ENCODE measurements at regions not wholly inside any gene's neighbourhood (a gene's known extent, or its start where the extent isn't known, plus 50 kb on each side); places are given as distances from the start of the nearest gene placed in this dataset.

DNA sequence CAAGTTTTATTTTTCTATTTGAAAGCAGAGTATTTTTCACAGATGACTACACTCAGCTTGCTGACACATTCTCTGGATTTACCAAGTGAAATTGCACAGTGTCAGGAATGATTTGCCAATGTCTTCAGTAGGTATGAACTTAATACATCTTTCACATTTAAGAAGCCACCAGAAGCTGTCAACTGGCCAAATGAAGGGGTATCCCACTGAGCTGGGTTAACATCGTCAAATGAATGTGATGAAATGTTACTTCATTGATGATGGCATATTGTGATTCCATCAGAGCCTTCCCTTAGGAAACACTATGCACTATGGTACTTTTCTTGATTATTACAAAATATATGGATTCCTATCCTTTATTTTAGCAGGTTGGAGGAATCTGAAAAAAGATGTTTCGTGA is 592.3 kb downstream of the FGF9 start:
- in situ Hi-C loops (cut with MboI; ENCODE audit: low sequenced_read_pairs), result no loop called here

DNA sequence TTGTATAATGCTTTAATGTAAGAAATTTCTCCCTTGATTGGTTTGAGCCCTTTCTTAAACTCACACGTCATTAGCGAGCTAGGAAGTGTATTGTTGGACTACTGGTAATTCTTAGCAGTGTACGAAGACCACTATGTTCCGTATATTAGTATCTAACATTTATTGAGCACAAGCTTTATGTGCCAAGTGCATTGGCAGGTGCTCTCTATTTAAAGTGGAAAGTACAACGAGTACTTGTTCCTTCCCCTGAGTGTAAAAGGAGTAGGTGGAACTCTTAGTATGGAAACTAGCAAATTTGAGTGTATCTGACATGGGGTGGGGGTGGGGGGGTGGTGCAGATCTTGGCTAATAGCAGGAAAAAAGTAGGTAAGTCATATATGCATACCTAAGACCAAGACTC is 594.7 kb downstream of the FGF9 start:
- in situ Hi-C loops (cut with MboI; ENCODE audit: low sequenced_read_pairs), result no loop called here

DNA sequence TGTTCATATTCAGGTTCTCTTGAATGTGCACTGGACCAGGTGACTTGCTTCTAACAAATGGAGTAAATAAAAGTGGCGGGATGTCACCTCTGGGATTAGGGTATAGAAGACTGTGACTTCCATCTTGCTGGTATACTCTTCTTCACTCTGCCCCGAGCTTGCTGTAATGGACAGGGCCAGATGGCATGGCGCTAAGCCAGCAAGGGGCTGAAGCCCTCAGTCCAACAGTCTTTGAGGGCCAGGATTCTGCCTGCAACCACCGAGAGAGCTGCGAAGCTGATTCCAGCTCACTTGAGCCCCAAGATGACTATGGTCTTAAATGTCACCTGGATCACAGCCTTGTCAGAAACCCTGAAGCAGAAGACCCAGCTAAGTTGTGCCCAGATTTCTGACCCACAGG is 600.0 kb downstream of the FGF9 start:
- in situ Hi-C loops (cut with MboI; ENCODE audit: low sequenced_read_pairs), result no loop called here

DNA sequence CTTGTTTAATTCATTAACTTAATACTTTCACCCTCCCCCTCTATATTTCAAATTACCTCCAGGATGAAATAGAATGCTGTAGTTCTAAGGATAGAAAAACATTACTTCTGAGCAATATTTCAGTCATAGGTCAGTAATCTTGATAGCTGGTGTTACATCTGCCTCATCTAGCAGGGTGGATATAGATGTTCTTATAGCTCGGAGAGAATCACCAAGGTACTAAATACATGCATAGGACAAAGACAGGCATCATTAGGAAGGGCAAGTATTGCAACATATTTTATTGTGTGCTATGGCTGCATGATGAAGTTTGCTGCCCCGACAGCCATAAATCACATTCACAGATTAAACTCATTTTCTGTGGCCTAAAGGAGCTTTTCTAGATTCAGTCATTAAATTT is 601.0 kb downstream of the FGF9 start:
- in situ Hi-C loops (cut with MboI; ENCODE audit: low sequenced_read_pairs), result no loop called here

DNA sequence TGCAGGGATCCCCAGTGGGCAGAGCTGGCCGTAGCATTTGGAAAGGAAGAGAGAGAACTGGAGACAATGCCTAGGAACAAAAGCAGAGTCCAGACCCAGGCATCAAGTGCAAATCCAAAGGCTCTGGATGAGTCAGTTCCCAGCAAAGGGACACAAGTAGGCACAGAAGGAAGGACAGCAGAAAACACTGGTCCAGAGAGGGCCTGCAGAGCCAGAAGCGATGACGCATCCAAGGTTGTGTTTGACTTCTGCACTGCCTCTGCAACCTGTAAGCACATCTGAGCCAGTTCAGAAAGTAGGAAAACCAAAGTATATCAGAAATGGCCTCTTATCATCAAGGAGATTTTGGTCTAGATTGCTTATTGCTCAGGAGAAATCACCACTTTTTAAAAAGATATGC is 604.5 kb downstream of the FGF9 start:
- in situ Hi-C loops (cut with MboI; ENCODE audit: low sequenced_read_pairs), result no loop called here

DNA sequence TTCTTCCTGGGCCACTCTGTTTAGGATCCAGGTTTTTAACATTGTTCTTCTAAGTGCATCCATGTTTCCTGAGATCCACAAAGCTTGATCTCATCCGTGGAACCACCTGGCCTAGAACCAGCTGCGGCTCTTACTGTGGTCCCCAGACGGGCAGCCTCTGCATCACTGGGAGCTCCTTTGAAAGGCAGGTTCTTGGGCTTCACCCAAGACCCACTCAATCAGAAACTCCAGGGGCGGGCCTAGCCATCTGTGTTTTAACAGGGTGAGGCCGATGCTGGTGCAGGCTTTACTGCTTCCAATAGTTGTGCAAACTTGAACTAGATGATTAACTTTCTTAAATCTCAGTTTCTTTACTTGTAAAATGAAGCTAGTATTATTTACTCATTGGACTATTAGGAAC is 605.7 kb downstream of the FGF9 start:
- in situ Hi-C loops (cut with MboI; ENCODE audit: low sequenced_read_pairs), result no loop called here

DNA sequence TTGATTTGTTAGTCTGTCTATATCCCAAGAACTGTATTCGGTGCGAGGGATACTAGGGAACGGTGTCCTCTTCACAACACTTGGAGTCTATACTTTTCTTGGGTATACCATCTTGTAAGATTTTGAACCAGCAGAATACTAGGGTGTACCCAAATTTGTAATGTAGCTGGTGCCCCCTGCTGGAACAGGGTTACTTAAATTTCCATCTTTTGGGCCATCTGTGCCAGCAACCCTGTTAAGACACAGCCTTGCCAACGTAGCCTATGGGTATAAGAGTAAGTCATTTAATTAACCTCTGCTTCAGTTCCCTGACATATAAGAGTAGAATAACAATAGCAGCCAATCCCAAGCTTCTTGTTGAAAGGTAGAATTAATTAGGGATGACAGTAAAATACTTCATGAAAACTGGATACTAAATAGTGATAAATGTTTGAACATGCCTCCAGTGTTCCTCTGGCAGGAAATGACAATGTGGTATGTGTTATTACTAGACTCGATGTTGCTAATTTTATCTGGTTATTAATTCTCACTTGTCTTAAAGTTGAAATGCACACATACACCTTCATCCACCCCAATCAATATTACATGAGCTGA is 607.6 kb downstream of the FGF9 start:
- in situ Hi-C loops (cut with MboI; ENCODE audit: low sequenced_read_pairs), result no loop called here

DNA sequence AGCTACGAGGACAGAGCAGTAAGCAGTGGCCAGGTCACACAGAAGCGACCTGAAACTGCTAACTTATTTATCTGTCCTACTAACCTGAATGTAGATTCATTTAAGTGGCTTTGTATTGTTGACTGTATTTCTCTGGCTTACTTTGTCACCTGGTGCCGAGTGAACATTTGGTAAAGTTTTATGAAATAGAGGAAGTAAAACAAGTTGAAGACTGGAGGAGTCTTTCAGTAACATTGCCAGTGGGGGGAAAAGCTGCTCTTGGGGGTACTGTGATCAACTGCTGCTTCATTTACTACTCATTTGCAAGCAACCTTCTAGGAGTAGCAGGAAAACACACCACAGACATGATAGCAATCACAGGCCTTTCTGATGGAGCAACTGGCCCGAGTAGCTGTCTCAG is 615.0 kb downstream of the FGF9 start:
- in situ Hi-C loops (cut with MboI; ENCODE audit: low sequenced_read_pairs), result no loop called here

DNA sequence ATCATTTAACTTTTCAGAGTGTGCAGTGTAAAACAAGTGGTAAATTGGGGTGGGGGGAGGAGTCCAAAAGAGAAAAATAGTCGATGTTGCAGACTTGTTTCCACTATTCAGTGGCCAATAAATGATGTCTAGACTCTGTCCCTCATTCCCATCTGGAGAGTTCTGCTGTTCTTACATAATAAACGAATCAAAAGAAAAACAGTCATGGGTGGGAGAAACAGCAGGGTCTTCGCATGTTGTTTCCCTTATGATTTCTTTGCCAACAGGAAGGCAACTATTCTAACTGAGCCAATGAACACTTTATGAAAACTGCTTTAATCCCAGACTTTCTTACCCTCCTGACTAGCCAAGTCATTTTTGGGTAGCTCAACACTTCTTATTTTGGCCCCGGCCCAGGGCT is 615.5 kb downstream of the FGF9 start:
- in situ Hi-C loops (cut with MboI; ENCODE audit: low sequenced_read_pairs), result no loop called here

DNA sequence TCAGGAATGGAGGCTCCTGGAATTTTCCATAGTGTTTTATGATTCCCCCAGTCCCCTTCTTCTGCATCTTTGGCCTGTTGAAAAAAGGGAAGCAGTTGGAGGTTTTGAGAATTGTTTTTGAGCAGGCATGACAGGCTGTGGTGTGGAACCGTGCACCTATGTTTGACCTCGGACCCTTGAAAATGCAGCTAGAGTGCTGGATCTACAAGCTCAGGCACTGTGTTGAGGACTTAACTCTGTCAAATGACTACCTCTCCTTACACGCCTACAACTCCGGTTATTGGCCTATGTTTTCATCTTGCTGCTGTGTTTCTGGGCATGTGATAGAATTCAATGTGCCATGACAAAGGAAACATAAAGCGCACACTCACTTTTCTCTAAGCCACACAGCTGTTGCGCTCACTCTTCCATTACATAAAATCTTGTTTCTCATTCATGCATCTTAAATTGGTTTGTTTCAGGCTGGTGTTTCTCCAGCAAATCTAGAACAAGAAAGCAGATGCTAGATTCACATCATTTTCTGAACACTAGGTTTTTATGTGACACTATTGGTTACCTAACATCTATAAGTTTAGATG is 616.6 kb downstream of the FGF9 start:
- in situ Hi-C loops (cut with MboI; ENCODE audit: low sequenced_read_pairs), result no loop called here

DNA sequence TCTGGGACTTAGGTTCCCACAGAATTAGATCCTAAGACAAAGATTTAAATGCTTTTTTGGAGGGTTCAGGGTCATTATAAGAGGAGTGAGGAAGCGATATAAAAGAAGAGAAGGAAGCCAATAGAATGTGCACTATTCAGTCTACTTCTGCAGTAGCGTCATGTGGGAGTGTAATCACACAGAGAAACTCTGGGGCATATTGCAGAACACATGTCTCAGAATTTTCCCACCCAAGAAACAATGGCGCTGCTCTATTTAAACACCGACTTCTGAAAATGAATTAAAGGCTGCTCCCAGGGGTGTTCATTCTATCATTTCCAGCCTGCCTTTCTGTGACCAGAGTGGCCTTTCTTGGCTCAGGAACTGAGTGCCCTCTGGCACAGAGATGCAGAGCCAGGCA is 617.6 kb downstream of the FGF9 start:
- in situ Hi-C loops (cut with MboI; ENCODE audit: low sequenced_read_pairs), result no loop called here

DNA sequence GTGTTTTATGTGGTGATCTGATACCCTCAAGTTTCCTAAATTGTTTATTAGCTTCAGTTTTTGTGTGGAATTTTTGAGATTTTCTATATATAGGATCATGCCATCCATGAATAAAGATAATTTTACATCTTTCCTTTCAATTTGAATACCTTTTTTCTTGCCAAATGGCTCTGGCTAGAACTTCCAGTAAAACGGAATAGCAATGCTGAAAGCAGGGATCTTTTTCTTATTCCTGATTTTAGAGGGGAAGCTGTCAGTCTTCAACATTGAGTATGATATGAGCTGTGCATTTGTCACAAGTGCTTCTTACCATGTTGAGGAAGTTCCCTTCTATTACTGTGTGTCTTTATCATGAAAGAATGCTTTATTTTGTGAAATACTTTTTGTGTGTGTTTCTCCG is 618.8 kb downstream of the FGF9 start:
- in situ Hi-C loops (cut with MboI; ENCODE audit: low sequenced_read_pairs), result no loop called here

DNA sequence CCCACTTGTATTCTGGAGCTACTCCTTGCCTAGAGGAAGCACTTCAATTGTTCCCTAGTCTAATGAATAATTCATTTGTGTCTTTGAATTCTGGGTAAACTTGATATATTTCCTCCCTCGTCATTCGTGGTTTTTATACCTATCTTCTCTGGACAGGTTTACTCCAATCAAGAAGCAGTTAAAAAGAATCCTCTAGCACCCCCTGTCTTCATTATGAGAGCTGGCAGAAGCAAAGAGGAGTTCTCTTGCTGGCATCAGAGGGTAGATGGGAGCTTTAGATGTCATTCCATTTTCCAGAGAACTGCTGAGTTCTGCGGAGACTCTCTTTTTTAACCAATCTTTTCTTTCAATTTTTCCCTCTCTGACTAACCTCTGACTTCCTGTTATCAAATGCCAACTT is 627.7 kb downstream of the FGF9 start:
- in situ Hi-C loops (cut with MboI; ENCODE audit: low sequenced_read_pairs), result no loop called here

DNA sequence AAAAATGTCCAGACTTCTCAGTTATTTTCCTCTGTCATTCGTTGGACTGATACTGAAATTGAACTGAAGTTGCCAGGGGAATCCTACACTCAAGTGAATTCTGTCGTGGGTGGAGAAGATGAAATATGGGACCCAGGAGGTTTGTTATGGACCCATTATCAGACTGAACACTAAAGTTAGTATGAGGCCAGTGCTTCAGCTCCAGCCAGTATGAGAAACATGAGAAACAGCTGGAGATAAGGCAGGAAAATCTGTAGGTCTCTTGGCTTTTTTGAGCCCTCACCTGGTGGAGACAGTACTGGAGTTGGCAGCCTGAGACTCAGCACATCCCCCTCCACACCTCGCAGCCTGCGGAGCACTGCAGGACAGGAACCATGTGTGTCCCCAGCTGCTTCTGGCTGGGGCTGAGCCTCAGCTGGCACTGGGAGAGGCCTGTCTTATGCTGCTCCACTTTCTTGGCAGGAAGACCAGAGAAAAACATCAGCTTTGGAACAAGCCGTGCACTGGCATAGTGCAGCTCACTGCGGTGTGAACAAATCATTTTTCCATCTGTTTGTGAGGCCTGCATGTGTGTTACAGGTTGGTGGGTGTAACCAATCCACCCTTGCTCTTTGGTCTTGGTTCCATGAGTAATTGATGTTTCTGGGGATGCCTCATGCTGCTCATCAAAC is 641.0 kb downstream of the FGF9 start:
- in situ Hi-C loops (cut with MboI; ENCODE audit: low sequenced_read_pairs), result no loop called here

DNA sequence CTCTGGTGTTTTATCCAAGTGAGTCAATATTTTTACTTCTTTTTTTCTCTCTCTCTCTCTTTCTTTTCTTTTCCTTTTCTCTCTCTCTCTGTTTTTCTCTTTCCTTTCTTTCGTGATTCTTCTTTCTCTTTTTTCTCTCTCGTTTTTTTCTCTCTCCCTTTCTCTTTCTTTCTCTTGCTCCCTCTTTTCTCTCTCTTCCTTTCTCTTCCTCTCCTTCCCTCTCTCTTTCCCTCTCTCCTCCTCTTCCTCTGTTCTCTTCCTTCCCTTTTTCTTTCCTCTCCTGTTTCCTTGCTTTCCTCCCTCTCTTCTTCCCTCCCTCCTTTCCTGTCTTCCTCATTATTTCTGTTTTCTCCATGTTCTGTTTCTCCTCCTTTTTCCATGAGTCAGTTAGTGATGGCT is 641.5 kb downstream of the FGF9 start:
- in situ Hi-C loops (cut with MboI; ENCODE audit: low sequenced_read_pairs), result no loop called here

DNA sequence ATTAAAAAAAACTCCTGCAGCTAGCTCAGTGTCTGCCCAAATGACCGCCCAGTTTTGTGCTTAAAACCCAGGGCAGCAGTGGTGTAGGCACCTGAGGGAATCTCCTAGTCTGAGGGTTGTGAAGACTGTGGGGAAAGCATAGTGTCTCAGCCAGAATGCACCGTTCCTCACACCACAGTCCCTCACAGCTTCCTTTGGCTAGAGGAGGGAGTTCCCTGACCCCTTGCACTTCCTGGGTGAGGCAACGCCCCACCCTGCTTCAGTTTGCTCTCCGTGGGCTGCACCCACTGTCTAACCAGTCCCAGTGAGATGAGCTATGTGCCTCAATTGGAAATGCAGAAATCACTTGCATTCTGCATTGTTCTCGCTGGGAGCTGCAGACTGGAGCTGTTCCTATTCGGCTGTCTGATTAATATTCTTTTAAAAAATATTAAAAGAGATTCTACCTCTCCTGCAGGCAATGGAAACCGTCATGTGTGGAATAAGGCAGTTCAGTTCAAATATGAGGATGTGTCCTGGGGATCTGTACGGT is 645.7 kb downstream of the FGF9 start:
- in situ Hi-C loops (cut with MboI; ENCODE audit: low sequenced_read_pairs), result no loop called here

DNA sequence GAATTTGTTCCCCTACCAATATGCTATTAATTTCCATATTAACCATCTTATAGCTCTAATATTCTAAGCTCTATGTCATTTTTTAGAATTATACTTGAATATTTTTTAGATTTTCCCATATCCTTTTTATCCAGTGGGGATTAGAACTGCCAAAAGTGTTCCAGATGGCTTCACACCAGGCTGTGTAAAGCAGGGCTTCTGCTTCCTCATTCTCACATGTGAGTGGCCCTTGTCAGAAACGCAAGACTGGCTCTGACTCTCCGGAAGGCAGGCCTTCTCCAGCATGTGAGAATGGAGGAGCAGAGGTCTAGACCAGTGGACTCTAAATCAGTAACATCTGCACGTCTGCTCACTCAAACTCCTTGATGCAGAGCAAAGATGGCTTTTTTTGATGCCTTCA is 650.1 kb downstream of the FGF9 start:
- in situ Hi-C loops (cut with MboI; ENCODE audit: low sequenced_read_pairs), result no loop called here

DNA sequence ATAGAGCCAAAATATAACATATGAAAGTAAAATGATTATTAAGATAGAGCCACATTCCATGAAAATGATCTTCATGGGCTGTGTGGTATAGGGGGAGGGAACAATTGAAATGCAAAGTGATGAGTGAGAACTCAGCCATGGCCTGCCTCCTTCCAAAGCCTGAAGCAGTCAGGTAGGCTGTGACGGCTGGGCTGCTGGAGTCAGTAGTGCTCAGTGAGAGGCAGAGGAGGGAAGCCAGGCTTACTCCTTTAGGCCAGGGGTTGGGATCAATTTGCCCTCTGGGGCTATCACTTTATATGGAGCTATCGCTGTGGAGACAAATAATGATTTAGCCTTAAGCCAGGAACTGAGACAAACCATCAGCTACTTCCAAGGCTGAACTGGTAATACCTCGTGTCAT is 654.9 kb downstream of the FGF9 start:
- in situ Hi-C loops (cut with MboI; ENCODE audit: low sequenced_read_pairs), result no loop called here

DNA sequence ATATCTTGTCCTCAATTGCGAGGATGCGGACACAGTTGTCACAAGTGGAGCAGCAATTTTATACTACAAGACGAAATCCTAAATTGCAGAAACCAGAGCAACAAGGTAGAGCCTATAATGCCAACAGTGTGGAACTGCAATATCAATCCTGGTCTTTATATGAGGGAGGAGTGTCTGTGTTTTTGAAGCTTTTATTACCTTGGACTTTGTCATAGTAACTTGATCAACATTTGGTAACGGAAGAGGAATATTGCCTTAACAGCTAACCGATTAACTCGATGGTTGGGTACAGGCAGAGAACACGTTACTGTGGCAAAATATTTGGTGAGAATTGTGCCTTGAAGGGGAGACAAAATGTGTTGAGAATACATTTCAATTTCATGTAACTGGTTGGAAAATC is 661.5 kb downstream of the FGF9 start:
- in situ Hi-C loops (cut with MboI; ENCODE audit: low sequenced_read_pairs), result no loop called here

DNA sequence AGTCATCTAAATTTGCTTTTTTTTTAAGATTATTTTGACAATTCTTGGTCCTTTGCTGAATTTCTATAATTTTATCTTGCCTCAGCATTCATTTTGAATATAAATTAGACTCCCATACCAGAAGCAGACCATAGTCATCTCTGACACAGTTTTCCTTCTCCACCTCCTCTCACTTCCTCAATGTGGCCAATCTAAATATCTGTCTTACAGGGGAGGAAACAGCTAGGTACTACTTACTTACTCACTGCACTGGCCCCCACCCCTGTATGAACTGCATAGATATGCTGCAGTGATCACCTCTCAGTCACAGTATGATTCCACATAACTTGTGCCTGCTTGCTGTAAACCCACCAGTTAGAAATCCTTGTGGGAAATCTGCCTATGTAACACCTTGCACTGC is 665.6 kb downstream of the FGF9 start:
- in situ Hi-C loops (cut with MboI; ENCODE audit: low sequenced_read_pairs), result no loop called here

DNA sequence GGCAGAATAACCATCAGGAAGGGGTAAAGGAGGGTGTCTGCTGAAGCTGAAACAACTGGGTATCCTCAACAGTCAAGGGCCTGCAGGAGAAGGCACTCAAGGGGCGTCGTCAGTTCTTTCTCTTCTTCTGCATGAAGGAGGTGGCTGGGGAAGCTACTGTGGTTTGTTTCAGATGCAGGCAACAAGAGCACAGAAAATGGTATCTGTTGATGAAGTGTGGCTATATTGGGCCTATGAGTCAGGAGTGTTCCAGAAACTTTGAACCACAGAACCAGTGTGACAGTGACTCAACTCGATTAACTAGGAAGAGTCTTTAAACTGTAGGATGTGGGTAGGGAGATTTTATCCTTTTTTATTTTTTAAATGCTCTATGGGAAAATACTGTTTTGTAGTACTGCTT is 686.3 kb downstream of the FGF9 start:
- in situ Hi-C loops (cut with MboI; ENCODE audit: low sequenced_read_pairs), result no loop called here

DNA sequence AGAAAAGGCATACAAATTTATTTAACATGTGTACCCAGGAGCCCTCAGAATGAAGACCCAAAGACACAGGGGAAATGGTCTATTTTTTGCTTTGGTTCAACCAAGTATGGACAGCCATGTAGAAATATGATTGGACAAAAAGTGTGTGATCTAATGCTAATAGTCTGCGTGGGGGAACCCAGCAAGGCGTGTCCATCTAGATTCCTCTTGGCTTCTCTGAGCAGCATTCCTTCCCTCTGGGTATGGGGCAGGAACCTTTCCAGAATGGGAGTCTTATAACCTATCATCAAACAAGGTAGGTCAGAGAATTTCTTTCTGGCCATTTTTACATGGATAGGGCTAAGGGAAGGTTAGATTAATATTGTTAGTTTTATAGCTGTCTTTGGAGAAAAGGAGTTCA is 698.2 kb downstream of the FGF9 start:
- in situ Hi-C loops (cut with MboI; ENCODE audit: low sequenced_read_pairs), result no loop called here

DNA sequence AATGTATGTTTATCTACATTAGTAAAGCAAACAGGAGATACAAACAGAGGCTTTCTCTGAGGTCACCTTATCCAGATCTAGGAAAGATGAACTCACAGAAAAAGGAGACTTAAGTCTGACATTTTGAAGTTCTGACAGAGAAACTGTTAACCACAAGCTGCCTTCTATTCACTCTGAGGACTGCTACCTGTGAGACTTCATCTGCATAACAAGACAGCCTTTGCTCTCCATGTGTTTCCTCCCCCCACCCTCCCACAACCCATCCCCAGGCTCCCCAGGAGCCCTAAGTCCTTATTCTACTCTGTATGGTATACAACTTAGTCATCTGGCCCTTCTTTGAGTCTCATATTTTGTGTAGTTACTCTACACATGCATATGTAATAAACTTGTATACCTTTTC is 699.0 kb downstream of the FGF9 start:
- in situ Hi-C loops (cut with MboI; ENCODE audit: low sequenced_read_pairs), result no loop called here

Measured in HL-60/S4 treated with retinoic acid at 250 ng/mL for 4 days and 3 days (cell line).